ENCODE measurements at regions not wholly inside any gene's neighbourhood (a gene's known extent, or its start where the extent isn't known, plus 50 kb on each side); places are given as distances from the start of the nearest gene placed in this dataset.

GRCh38 chr5:38207343-38207742, 51.0 kb upstream of the EGFLAM start:
- H3K27me3 ChIP-seq (ENCODE audit: control insufficient read depth, low read length) = no peaks in the 10 kb centered on the region
- H4K20me1 ChIP-seq (ENCODE audit: control insufficient read depth, insufficient read depth, low read depth, low read length) = no peaks in the 10 kb centered on the region
- TF ChIP-seq CTCF (IDR thresholded peaks at IDR 0.05; ENCODE audit: low read depth, low read length, poor library complexity, severe bottlenecking) = no peak
- TF ChIP-seq EZH2phosphoT487 (IDR thresholded peaks at IDR 0.05; ENCODE audit: borderline replicate concordance, low read length) = no peak

GRCh38 chr5:38202741-38203140, 55.6 kb upstream of the EGFLAM start:
- no peak for TF ChIP-seq EZH2phosphoT487 (IDR thresholded peaks at IDR 0.05; ENCODE audit: borderline replicate concordance, low read length)
- TF ChIP-seq CTCF (IDR thresholded peaks at IDR 0.05; ENCODE audit: low read depth, low read length, poor library complexity, severe bottlenecking) = no peak

More at GRCh38 chr5:38207343-38207742, 51.0 kb upstream of the EGFLAM start:
- Histone ChIP-seq H3K4me3 (ENCODE audit: low read length) (no peak overlapping the region), H3K4me1 (ENCODE audit: control insufficient read depth, low read length) (no peaks in the 10 kb centered on the region), H3F3A (ENCODE audit: control insufficient read depth, insufficient read depth) (no peaks in the 10 kb centered on the region), H3K4me2 (ENCODE audit: low read length) (no peak overlapping the region), H3K9me2 (replicated peaks; ENCODE audit: control insufficient read depth, low read length) (no peaks in the 10 kb centered on the region), H3K27ac (ENCODE audit: low read depth, low read length) (no peak overlapping the region), H3K36me3 (ENCODE audit: control insufficient read depth, low read length) (no peaks in the 10 kb centered on the region), H3K79me2 (ENCODE audit: control insufficient read depth, low read length) (no peaks in the 10 kb centered on the region), H3K9me3 (ENCODE audit: control insufficient read depth, insufficient read depth, low read length) (no peaks in the 10 kb centered on the region)

GRCh38 chr5:38200872-38201557, 57.3 kb upstream of the EGFLAM start:
- H3F3A ChIP-seq (ENCODE audit: control insufficient read depth, insufficient read depth) = no peaks in the 10 kb centered on the region
- TF ChIP-seq CTCF (IDR thresholded peaks at IDR 0.05; ENCODE audit: low read depth, low read length, poor library complexity, severe bottlenecking) = no peak
- TF ChIP-seq EZH2phosphoT487 (IDR thresholded peaks at IDR 0.05; ENCODE audit: borderline replicate concordance, low read length) = no peak
- H3K4me1 ChIP-seq (ENCODE audit: control insufficient read depth, low read length) = no peaks in the 10 kb centered on the region
- no peak overlapping the region for H3K4me2 ChIP-seq (ENCODE audit: low read length)
- no peaks in the 10 kb centered on the region for H3K9me2 ChIP-seq (replicated peaks; ENCODE audit: control insufficient read depth, low read length)
- no peaks in the 10 kb centered on the region for H3K9me3 ChIP-seq (ENCODE audit: control insufficient read depth, insufficient read depth, low read length)
- no peak overlapping the region for H3K27ac ChIP-seq (ENCODE audit: low read depth, low read length)
- no peaks in the 10 kb centered on the region for H3K27me3 ChIP-seq (ENCODE audit: control insufficient read depth, low read length)
- H3K36me3 ChIP-seq (ENCODE audit: control insufficient read depth, low read length) = no peaks in the 10 kb centered on the region
- no peaks in the 10 kb centered on the region for H3K79me2 ChIP-seq (ENCODE audit: control insufficient read depth, low read length)
- no peak overlapping the region for H3K4me3 ChIP-seq (ENCODE audit: low read length)
- no peaks in the 10 kb centered on the region for H4K20me1 ChIP-seq (ENCODE audit: control insufficient read depth, insufficient read depth, low read depth, low read length)

More at GRCh38 chr5:38202741-38203140, 55.6 kb upstream of the EGFLAM start:
- Histone ChIP-seq H3K9me2 (replicated peaks; ENCODE audit: control insufficient read depth, low read length) (no peaks in the 10 kb centered on the region), H4K20me1 (ENCODE audit: control insufficient read depth, insufficient read depth, low read depth, low read length) (no peaks in the 10 kb centered on the region), H3K4me1 (ENCODE audit: control insufficient read depth, low read length) (no peaks in the 10 kb centered on the region), H3F3A (ENCODE audit: control insufficient read depth, insufficient read depth) (no peaks in the 10 kb centered on the region), H3K4me2 (ENCODE audit: low read length) (no peak overlapping the region), H3K27me3 (ENCODE audit: control insufficient read depth, low read length) (no peaks in the 10 kb centered on the region), H3K27ac (ENCODE audit: low read depth, low read length) (no peak overlapping the region), H3K4me3 (ENCODE audit: low read length) (no peak overlapping the region), H3K9me3 (ENCODE audit: control insufficient read depth, insufficient read depth, low read length) (no peaks in the 10 kb centered on the region), H3K79me2 (ENCODE audit: control insufficient read depth, low read length) (no peaks in the 10 kb centered on the region), H3K36me3 (ENCODE audit: control insufficient read depth, low read length) (no peaks in the 10 kb centered on the region)

Data from DOHH2 (cell line).